Ureter (tissue), 1 donor: ENCODE measurements at regions not wholly inside any gene's neighbourhood (a gene's known extent, or its start where the extent isn't known, plus 50 kb on each side); places are given as distances from the start of the nearest gene placed in this dataset.

Source experiments
- DNase-seq: peaks from one replicate; pipeline ENCODE4 v3.0.0-alpha.2; 2020; ENCODE audit warnings: low spot score
- donor health status: DM: yes; HTN: yes; CAD: no.

DNA sequence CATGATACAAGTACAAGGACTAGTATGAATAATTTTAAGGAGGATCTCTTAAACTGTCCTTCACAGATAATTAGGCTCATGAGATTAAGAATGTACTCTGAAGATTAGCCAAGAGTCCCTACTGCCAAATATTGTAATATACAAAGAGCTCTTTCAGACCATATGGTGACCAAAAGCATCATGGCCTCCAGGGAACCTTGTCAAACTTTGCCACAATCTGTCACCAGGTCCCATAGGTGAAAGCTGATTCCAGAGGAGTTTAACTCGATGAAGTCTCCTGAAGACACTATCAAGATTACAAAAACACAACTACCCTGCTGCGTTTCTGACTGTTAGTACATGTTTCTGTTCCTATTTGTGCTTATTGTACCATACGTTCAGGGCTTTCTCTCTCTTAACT is 395.4 kb upstream of the ITGA1 start:
- DNase-seq: no peak

DNA sequence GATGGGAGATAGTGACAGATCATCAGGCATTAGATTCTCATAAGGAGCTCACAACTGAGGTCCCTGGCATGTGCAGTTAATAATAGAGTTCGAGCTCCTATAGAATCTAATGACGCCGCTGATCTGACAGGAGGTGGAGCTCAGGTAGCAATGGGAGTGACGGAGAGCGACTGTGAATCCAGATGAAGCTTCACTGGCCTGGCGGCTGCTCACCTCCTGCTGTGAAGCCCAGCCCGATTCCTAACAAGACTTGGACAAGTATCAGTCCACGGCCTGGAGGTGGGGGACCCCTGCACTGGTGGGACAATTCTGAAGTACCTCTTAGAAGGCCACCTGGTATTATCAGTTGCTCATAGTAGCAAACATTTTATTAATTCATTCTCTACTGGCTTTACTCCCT is 377.9 kb upstream of the ITGA1 start:
- DNase-seq: no peak

DNA sequence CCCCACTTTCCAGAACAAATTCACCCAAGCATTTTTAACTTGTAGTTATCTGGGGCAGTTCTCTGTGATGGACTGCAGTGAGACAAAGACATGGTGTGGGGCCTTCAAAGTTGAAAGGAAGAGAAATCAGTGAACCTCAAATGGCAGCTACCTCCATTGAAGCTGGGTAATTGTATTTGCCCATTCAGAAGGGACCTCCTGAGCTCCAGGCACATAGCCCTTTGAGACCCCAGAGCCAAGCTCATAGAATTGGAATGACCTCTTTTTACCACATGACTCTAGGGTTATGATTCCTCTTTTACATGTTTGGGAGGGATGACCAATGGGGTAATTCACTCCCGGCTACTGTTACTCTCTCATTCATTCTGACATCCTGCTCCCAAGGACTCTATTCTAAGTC is 368.4 kb upstream of the ITGA1 start:
- no peak for DNase-seq

DNA sequence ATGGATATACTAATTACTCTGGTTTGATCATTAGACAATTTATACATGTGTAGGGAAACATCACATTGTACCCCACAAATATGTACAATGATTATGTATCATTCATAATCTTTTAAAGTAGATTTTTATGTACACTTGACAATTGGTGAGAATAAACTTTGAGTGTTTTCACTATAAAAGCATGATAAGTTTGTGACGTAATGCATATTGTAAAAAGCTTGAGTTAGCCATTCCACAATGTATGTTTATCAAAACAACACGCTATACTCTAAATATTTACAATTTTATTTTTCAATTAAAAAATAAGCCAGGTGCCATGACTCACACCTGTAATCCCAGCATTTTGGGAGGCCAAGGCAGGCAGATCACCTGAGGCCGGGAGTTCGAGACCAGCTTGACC is 360.1 kb upstream of the ITGA1 start:
- no peak for DNase-seq

DNA sequence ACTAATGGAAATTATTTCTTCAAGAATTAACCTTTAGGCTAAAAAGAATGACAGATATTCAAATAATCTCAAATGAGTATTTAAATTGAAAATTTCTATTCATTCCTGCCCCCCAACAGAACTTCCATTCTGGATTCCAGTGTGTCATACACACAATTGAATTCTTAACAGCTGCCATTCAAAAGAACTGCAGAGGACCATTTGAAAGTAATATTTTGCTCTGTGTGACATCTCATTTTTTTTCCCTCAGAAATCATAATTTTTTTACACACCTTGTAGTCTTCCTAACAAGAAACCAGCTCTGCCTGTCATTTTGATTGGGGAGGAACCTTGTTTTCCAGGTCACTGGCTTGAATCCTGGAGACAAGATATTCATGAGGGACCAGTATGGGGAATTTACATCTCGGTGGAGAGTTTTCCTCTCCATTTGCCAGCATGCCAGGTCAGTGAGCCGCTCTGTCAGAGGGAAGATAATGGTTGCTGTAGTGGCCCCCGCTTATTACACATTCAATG is 358.7 kb upstream of the ITGA1 start:
- DNase-seq: no peak

DNA sequence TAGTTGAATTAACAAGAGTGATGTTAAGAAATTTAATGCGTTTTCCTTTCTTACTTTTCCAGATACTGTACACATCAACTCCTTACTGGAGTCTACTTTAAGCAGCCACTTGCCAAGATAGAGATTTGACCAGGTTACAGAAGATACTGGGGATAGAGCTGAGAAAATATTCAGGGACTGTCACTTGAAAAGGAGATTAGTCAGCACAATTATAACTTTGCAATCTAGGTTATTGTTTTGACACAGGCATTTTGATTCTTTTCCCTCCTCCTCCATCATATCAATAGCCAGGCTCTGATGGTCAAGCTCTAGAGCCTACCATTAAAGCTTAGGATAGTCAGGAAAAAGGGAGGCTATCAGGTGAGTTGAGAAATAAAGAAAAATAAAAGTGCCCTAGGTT is 345.9 kb upstream of the ITGA1 start:
- no peak for DNase-seq

GRCh38 chr5:52443187-52443586 is 344.5 kb upstream of the ITGA1 start:
- no peak for DNase-seq

- DNase-seq: no peak
These were observed 339.6 kb upstream of the ITGA1 start for GRCh38 chr5:52448111-52448510.

DNA sequence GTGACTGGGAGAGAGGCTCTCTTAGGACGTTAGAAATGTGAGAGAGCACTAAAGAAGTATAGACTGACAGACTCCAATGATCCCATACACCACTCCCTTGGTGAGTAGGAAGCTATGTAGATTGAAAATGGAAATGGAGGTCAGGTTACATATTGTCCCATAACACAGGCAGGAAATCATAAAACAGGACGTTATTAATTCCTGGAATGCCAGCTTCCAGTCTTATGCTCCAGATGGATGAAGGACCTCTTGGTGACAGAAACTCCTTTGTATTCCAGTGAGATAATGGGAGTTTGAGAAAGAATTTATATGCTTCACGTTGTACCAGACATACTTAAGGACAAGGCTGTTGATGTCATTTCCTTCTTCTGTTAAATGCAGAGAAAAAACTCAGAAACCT is 338.2 kb upstream of the ITGA1 start:
- DNase-seq: no peak

GRCh38 chr5:52452098-52452497 is 335.6 kb upstream of the ITGA1 start:
- DNase-seq: no peak

DNA sequence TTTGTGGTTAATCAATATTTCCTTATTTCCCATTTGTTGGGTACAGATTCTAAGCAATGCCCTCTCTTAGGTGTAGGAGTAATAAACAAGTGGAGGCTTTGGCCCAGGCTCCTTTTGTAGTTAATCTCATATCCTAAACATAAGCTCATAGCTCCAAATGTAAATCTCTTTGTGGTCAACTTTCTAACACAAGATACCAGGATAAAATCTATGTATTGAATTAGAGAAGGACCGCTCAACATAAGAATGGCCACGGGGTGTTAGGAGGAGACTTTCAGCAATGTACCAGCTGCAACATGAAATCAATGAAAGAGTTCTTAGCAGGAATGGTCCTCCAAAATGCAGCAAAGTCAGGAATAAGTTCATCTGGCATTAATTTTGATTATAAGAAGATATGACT is 334.5 kb upstream of the ITGA1 start:
- DNase-seq: no peak

- DNase-seq: no peak
These were observed 331.8 kb upstream of the ITGA1 start for GRCh38 chr5:52455920-52456319.

DNA sequence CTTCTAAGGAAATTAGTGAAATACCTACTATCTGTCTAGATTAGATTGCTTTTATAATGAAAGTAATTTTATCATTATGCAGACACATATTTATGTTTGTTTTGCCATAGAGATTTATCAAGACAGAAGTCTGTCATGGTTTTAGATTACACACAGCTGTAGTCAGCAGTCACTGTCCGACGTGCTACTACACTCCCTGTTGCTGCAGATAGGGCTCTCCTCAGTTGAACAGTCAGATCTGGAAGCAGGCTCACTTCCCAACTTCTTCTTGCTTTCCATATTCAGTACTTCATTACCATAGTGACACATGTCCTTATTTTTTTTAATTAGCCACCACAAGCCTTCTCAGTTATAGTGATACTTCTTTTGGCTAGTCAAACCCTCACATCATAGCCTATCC is 329.9 kb upstream of the ITGA1 start:
- no peak for DNase-seq

- DNase-seq: no peak
These were observed 321.6 kb upstream of the ITGA1 start for GRCh38 chr5:52466113-52466512.

GRCh38 chr5:52466749-52467520 is 320.8 kb upstream of the ITGA1 start:
- DNase-seq: no peak

- no peak for DNase-seq
These were observed 318.7 kb upstream of the ITGA1 start for GRCh38 chr5:52468976-52469375.

DNA sequence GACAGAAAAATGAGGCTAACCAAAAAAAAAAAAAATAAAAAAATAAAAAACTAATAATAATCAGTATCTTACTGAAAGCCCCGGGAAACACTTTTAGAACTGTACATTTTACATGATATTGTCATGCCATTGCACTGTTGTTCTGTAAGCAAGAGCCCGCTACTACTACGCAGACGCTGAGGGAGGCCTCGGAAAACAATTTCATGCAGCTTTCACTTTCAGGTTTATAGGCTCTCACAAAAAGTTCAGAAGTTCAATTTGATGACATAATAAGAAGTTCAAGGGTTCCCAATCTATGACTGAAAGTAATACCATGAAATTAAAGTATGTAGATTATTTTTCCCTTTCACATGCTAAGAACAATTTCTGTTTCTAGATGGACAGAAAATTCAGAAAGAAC is 318.3 kb upstream of the ITGA1 start:
- no peak for DNase-seq

DNA sequence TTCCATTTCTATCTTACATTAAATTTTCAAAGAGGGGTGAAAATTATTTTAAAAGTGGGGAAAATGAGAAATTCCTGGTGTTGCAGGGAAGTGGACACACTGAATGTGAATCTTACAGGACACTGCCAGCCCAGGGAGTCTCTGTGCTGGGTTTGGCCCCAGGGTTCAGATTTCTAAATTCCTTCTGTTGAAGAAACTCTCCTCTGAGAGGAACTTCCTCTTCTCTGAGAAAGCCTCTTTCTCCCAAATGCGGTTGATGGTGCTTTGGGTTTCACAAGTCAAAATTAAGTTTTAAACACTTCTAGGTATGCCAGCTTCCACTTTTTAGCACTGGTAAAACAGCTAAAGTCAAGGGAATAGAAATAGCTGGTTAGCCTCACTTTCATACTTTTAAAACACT is 317.9 kb upstream of the ITGA1 start:
- no peak for DNase-seq

DNA sequence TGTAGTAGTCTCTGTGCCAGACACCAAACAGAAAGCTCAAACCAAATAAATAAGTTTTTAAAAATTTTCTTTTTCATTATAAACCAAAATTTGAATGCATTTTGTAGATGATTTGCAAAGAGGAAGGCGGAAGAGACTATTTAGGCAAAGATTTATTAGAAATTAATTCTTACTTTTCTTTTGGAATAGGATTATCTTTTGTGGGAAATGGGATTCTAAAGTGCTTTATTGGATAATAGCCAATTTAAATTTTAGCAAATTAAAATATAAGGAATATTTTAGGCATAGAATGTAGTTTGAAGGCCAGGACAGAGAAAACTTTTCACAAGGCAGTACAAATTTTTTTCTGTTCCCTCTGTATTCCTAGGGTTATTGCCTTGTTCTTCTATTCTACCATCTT is 311.4 kb upstream of the ITGA1 start:
- no peak for DNase-seq

GRCh38 chr5:52481201-52481600 is 306.5 kb upstream of the ITGA1 start:
- no peak for DNase-seq

DNA sequence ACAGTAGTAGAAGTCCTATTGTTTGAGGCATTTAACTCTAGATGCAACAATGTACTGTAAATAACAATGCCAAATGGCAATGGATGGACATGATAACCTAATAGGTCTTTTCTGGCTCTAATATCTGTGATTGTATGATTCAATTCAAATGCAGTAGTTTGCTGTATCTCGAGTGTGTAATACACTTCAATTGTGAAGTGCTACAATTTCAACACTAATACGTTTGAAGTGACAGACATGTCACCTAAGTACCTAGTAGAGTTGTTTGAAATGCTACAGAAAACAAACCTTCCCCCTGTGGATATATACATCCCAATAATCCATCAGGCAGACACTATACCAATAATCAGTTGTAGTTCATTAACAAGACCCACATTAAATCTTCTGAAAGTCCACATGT is 305.9 kb upstream of the ITGA1 start:
- DNase-seq: no peak

DNA sequence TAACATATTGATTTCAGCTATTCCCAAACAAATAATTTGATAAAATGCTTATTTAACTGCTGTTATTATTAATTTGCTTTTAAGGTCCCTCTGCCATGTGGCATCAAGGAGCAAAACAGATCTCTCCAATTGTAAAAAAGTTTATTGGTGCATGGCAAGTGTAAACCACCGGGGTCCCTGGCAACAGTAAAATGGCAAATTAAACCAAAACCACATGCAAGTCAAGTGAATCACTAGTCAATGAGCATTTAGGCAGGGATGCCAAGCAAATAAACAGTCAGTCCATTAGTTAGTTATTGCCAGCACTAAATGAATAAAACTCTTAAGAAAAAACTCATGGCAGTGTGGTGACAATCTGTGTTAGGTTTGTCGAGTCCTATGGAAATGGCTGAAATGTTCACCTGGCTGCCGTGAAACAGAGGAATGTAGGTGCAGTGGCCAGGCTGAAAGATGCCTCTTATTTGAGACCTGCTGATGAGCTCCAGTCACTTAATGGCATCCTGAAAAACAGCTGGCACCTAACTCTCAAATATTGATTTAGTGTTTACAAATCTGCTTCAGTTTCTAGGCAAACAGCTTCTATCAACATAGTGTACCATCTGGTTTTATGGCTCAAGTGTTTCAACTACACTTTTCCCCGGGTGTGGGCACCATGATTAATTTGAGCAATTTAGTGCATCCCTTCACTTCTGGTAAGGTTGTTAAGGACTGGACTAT is 296.5 kb upstream of the ITGA1 start:
- DNase-seq: no peak

DNA sequence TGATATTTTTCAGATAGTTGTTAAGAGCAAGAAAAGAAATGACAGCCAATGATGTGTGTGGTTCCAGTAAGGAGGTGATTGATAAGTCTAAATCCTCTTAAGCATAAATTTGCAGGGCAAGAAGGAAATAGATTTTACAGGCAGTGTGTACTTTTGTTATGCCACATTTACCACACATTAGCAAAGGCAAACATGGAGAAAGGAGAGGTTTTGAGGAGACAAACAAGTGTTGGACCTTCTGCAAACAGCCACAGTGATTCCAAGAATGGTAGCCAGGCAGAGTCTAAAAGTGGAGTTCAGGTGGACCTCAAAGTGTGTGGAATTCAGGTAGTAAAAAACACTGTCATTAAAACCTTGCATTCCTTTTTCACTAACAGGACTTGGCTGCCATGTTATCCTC is 295.9 kb upstream of the ITGA1 start:
- no peak for DNase-seq
